DMS 273 (cell line): ENCODE measurements at regions not wholly inside any gene's neighbourhood (a gene's known extent, or its start where the extent isn't known, plus 50 kb on each side); places are given as distances from the start of the nearest gene placed in this dataset.

Experiments used
- DNase-seq: peaks from one replicate; lab custom pipeline; 2025; ENCODE audit not compliant: unreplicated experiment; lab: John Stamatoyannopoulos, UW

GRCh38 chr5:6867712-6868111, 154.5 kb downstream of the TENT4A start:
- no peak for DNase-seq

GRCh38 chr5:6868171-6868570, 154.9 kb downstream of the TENT4A start:
- no peak for DNase-seq

- DNase-seq, result no peak
Measured at GRCh38 chr5:6868575-6869215, 155.5 kb downstream of the TENT4A start.

DNA sequence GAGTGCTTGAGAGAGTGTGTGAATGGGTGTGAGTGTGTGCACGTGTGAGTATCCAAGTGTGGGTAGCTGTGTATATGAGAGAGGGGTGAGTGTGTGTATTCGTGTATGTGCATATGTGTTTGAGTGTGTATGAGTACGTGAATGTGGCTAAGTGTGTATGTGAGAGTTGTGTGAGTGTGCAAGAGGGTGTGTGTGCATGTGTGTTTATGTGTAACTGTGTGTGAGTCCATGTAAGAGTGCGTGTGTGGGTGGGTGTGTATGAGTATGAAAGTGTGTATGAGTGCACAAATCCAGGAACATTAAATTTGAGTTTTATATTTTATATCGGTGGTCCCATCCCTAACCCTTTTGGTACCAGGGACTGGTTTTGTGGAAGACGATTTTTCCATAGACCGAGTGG, 156.4 kb downstream of the TENT4A start:
- no peak for DNase-seq

DNA sequence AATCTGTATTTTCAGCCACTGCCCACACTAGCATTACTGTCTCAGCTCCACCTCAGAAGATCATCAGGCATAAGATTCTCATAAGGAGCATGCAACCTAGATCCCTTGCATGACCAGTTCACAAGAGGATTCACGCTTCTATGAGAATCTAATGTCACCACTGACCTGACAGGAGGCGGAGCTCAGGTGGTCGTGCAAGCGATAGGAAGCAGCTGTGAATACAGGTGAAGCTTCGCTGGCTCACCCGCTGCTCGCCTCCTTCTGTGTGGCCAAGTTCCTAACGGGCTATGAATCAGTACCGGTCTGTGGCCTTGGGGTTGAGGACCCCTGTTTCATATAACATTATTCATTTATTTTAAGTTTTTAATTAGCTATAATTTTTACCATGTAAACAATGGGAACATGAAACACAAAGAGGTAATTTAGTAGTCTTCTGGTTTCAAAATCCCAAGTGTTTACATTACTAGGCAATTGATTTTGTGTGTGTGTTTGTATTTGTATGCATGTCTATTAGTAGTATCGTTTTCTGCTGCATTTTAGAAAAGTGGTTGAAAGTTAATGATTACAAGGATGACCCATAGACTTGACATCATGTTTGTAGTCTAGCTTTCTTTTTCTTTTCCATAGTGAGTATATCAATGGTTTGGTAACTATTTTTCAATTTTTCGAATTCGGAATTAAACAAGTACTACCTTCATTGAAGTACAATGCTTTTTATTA, 159.4 kb downstream of the TENT4A start:
- DNase-seq, result no peak

DNA sequence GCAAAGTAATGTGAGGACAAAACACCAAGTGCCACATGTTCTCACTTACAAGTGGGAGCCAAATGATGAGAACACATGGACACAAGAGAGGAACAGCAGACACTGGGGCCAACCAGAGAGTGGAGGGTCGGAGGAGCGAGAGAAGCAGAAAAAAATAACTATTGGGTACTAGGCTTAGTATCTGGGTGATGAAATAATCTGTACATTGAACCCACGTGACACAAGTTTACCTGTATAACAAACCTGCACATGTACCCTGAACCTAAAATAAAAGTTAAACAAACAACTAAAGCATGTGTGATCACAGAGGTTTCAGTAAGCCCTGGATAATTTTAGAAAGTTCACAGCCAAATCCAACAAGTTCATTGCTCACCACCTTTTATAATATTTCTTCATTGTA, 160.1 kb downstream of the TENT4A start:
- no peak for DNase-seq

- no peak for DNase-seq
Measured at GRCh38 chr5:6875376-6875775, 162.1 kb downstream of the TENT4A start.

DNA sequence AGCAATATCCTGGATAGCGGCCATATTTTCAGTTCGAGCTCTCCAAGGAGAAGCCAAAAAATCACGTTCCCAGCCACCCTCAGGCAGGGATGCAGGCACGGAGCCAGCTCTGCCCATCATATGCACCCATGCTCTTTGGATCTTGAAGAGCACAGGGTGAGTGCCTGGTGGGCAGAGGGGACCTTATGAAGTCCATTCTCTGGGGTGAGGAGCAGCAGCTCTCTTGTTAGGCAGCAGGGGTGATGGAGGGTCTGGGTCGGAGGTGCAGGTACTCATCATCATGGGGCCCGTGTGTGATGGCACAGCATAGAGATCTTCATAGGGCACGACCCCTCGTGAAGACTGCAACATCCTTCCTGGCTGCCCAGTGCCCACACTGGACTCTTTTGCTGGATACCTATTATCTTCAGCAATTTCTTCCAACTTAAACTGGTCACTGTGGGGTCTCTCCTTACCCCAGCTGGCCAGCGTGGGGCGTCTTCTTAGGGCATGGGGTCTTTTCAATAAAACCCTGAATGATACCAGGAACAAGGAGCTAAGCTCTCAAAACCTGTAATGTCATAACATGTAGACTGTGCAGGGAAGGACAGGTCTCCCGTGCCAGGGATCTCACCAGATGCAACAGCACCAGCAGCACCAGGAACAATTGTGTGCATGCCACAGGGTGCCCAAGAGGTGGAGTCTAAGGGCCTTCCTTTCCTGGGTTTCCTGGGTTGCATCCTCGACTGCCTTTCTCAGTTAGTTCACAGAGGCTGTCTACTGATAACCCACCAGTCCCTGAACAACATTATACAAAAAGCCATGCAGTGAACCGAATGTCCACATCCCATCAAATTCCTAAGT, 165.0 kb downstream of the TENT4A start:
- DNase-seq, result no peak

- no peak for DNase-seq
Measured at GRCh38 chr5:6885581-6885980, 172.3 kb downstream of the TENT4A start.

GRCh38 chr5:6886866-6887265, 173.6 kb downstream of the TENT4A start:
- no peak for DNase-seq

DNA sequence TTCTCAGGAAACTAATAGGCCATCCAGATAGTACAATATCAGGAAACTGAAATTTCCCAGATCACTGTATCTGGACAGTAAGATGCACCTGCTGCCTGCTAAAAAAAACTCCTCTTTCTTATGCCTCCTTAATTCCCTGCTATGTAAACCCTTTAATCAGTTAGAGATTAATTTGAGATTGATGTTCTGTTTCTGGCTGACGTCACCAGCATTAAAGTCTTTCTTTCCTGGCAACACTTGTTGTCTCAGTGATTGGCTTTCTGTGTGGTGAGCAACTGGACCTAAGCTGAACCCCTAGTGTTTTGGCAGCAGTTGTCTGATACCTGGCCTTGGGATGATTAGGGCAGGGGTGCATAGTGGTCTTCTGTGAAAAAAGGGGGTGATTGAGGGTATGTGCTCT, 175.8 kb downstream of the TENT4A start:
- DNase-seq, result no peak

- DNase-seq, result peak; percentile 78
Measured at GRCh38 chr5:6899221-6899620, 186.0 kb downstream of the TENT4A start.

GRCh38 chr5:6900247-6901227, 187.3 kb downstream of the TENT4A start:
- peak; percentile 91 for DNase-seq

- DNase-seq, result peak; percentile 31
Measured at GRCh38 chr5:6902094-6902493, 188.9 kb downstream of the TENT4A start.

- DNase-seq, result peak; percentile 95
Measured at GRCh38 chr5:6902597-6902996, 189.4 kb downstream of the TENT4A start.

DNA sequence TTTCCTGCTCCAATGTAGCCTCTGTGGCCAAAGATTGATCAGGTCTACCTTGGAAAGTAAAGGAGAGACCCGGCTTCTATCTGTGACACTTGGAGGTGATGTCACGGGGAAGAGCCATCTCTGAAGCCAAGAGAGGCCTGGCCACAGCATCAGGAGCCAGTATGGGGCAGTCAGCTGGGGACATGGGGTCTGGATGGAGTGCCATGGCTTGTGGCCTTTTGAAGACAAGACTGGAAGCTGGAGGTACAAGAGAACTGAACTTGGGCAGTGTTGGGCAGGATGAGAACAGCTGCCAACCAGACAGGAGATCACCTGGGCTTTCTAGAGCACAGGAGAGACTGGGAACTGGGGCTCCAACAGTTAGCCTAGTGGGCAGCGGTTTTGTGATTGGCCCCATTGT, 190.7 kb downstream of the TENT4A start:
- no peak for DNase-seq

DNA sequence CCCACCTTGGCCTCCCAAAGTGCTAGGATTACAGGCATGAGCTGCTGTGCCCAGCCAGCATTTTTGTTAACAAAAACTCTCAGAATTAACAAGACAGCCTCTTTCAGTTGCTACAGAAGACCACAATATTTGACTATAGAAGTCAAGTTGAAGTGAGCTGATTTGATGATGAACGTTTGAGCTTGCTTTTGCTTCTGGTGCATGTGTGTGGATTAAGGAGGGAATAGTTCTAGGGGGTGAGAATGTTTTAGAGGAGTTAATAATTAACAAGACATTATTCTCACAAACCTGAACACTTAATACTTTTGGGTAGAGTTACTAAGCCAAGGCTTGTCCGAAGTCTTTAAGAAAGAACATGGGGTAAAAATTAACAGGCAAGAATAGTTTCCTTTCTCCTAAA, 191.6 kb downstream of the TENT4A start:
- DNase-seq, result no peak

- DNase-seq, result peak; percentile 71
Measured at GRCh38 chr5:6905423-6905822, 192.2 kb downstream of the TENT4A start.

GRCh38 chr5:6905883-6906282, 192.7 kb downstream of the TENT4A start:
- peak; percentile 53 for DNase-seq

- DNase-seq, result peak; percentile 52
Measured at GRCh38 chr5:6907320-6907918, 194.2 kb downstream of the TENT4A start.
